ENCODE measurements at regions not wholly inside any gene's neighbourhood (a gene's known extent, or its start where the extent isn't known, plus 50 kb on each side); places are given as distances from the start of the nearest gene placed in this dataset.

GRCh38 chr21:40950970-40951369 is 104.0 kb upstream of the DSCAM start:
- TF ChIP-seq CTCF (conservative IDR thresholded peaks at IDR 0.05; ENCODE audit: low read length) (no peak), EZH2phosphoT487 (IDR thresholded peaks at IDR 0.05; ENCODE audit: borderline replicate concordance, low read depth, low read length) (no peak)
